Lung microvascular endothelial cell (primary cell): ENCODE measurements at regions not wholly inside any gene's neighbourhood (a gene's known extent, or its start where the extent isn't known, plus 50 kb on each side); places are given as distances from the start of the nearest gene placed in this dataset.
"Not testable (repeated sequence)": the region's sequence is repeated elsewhere in the genome, so short reads cannot be mapped to it uniquely, and the experiment has no call there.

ENCODE experiments used
- DNase-seq, 2 donors: peaks; one replicate each; pipeline versions ENCODE4 v3.0.0 to v3.0.0-alpha.2; 2010; ENCODE audit warnings: low read depth in 2 of 2

DNA sequence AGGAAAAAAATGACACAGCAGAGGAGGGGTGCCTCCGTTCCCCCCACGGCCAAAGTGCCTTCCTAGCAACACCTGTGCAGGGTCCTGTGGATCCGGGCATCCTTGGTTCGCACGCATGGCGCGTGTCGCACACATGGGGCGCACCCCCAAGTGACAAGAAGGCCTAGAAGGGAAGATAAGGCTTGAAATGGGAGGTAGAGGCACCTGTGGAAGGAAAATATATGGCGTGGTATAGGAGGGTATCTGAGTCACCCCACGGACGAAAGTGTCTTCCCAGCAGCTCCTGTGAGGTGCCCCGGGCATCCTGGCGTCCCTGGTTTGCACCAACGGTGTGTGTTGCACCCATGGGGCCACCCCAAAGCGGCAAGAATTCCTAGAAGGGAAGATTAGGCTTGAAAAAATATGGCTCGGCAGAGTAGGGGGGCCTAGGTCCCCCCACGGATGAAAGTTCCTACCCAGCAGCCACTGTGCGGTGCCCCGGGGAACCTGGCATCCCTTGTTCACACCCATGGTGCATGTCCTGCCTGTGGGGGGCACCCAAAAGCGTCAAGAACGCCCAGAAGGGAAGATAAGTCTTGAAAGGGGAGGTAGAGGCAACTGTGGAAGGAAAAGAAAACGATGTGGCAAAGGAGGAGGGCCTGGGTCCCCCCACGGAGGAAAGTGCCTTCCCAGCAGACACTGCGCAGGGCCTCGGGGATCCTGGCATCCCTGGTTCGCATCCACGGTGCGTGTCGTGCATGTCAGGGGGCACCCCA is 280.0 kb downstream of the ALG10 start:
- no peak for DNase-seq

- DNase-seq: no peak
Measured at GRCh38 chr12:34303091-34303870, 281.0 kb downstream of the ALG10 start.

DNA sequence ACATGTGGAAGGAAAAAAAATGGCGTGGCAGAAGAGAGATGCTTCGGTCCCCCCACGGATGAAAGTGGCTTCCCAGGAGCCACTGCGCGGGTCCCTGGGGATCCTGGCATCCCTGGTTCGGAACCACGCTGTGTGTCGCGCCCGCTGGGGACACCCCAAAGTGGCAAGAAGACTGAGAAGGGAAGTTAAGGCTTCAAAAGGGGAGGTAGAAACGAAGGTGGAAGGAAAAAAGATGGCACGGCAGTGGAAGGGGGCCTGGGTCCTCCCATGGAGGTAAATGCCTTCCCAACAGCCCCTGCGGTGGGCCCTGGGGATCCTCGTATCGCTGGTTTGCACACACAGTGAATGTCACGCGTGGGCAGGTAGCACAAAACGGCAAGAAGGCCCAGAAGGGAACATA is 281.7 kb downstream of the ALG10 start:
- DNase-seq: no peak

DNA sequence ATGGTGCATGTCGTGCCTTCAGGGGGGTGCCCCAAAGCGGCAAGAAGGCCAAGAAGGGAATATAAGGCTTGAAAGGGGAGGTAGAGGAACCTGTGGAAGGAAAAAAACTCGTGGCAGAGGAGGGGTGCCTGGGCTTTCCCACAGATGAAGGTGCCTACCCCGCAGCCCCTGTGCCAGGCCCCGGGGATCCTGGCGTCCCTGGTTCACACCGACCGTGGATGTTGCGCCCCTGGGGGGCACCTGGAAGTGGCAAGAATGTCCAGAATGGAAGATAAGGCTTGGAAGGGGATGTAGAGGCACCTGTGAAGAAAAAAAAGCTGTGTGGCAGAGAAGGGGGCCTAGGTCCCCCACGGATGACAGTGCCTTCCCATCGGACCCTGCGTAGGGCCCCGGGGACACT is 282.2 kb downstream of the ALG10 start:
- no peak for DNase-seq

DNA sequence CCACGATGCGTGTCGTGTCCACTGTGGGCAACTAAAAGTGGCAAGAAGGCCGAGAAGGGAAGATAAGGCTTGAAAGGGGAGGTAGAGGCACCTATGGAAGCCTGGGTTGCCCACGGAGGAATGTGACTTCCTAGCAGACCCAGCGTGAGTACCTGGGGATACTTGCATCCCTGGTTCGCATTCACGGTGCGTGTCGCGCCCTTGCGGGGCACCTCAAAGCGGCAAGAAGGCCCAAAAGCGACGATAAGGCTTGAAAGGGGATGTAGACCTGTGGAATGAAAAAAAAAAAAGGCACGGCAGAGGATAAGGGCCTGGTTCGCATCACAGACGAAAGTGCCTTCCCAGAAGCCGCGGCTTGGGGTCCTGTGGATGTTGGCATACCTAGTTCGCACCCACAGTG is 282.9 kb downstream of the ALG10 start:
- DNase-seq: no peak

GRCh38 chr12:34306133-34306830 is 284.0 kb downstream of the ALG10 start:
- DNase-seq: no peak

GRCh38 chr12:34309806-34310804 is 287.8 kb downstream of the ALG10 start:
- DNase-seq: not testable (repeated sequence)

GRCh38 chr12:34311337-34311736 is 289.0 kb downstream of the ALG10 start:
- DNase-seq: no peak

DNA sequence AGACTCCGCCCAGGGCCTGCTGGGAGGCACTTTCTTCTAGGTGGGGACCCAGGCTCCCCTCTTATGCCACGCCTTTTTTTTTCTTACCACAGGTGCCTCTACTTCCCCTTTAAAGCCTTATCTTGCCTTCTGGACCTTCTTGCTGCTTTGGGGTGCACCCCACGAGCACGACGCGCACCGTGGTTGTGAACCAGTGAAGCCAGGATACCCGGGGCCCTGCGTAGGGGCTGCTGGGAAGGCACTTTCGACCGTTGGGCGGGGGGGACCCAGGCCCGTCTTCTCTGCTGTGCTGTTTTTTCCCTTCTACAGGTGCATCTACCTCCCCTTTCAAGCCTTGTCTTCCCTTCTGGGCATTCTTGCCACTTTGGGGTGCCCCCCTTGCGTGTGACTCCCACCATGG is 305.4 kb downstream of the ALG10 start:
- DNase-seq: no peak

DNA sequence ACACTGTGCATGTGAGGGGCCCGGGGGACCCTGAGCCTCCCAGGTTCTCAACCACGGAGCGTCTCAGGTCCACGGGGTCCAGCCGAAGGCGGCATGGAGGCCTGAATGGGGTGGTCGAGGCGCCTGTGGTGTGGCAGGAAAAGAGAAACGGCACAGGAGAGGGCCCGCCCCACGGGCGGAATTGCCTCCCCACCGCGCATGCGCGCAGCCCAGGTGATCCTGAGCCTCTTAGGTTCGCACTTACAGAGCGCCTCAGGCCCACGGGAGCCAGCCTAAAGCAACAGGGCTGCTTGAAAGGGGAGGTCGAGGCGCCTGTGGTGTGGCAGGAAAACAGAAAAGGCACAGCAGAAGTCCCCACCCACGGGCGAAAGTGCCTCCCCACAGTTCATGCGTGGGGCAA is 311.0 kb downstream of the ALG10 start:
- DNase-seq: no peak

GRCh38 chr12:34334538-34334937 is 312.2 kb downstream of the ALG10 start:
- DNase-seq: no peak

DNA sequence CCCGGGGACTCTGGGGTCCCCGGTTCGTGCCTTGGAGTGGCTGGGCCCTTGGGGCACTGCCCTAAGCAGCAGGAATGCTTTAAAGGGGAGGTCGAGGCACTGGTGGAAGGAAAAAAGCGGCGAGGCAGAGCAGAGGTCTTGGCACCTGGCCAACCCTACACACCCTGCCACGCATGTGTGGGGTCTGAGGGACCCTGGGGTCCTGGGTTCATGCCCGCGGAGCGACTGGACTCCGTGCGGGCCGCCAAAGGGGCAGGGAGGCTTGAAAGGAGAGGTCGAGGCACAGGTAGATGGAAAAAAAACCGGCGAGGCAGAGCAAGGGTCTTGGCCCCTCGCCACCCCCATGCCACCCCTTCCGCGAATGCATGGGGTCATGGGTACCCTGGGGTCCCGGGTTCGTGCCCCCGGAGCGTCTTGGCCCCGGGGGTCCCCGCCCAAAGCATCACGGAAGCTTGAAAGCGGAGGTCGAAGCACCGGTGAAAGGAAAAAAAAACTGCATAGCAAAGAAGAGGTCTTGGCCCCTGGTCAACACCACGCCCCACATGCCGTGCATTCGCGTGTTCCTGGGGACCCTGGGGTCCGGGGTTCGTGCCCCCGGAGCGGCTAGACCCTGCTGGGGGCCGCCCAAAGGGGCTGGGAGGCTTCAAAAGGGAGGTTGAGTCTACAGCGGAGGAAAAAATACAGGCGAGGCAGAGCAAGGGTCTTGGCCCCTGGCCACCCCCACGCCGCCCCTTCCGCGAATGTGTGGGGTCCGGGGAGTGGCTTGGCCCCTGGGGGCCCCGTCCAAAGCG is 312.9 kb downstream of the ALG10 start:
- no peak for DNase-seq

- no peak for DNase-seq
Measured at GRCh38 chr12:34335819-34336262, 313.5 kb downstream of the ALG10 start.

DNA sequence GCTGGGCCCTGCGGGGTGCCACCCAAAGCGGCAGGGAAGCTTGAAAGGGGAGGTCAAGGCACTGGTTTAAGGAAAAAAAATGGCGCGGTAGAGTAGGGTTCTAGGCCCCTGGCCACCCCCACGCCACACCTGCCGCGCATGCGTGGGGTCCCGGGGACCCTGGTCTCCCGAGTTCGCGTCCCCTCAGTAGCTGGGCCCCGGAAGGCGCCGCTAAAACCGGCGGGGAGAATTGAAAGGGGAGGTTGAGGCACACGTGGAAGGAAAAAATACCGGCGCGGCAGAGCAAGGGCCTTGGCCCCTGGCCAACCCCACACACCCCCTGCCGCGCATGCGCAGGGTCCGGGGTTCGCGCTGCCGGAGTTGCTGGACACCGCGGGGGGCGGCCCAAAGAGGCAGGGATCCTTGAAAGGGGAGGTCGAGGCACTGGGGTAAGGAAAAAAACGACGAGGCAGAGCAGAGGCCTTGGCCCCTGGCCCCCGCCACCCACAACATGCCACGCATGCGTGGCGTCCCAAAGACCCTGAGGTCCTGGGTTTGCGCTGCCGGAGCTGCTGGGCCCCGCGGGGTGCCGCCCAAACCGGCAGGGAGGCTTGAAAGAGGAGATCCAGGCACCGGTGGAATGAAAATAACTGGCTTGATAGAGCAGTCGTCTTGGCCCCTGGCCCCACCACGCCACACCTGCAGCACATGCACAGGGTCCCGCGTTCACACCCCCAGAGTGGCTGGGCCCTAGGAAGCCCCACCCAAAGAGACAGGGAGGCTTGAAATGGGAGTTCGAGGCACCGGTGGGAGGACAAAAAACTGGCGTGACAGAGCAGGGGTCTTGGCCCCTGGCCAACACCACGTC is 314.5 kb downstream of the ALG10 start:
- no peak for DNase-seq

DNA sequence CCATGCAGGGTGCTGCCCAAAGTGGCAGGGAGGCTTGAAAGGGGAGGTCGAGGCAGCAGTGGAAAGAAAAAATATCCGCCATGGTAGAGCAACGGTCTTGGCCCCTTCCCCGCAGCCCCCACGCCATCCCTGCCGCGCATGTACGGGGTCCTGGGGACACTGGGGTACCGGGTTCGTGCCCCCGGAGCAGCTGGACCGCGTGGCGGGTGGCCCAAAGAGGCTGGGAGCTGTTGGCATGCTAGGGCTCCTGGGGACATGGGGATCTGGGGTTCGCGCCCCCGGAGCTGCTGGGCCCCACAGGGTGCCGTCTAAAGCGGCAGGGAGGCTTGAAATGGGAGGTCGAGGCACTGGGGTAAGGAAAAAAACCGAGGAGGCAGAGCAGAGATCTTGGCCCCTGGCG is 316.5 kb downstream of the ALG10 start:
- DNase-seq: no peak

GRCh38 chr12:34339922-34340321 is 317.6 kb downstream of the ALG10 start:
- DNase-seq: no peak

DNA sequence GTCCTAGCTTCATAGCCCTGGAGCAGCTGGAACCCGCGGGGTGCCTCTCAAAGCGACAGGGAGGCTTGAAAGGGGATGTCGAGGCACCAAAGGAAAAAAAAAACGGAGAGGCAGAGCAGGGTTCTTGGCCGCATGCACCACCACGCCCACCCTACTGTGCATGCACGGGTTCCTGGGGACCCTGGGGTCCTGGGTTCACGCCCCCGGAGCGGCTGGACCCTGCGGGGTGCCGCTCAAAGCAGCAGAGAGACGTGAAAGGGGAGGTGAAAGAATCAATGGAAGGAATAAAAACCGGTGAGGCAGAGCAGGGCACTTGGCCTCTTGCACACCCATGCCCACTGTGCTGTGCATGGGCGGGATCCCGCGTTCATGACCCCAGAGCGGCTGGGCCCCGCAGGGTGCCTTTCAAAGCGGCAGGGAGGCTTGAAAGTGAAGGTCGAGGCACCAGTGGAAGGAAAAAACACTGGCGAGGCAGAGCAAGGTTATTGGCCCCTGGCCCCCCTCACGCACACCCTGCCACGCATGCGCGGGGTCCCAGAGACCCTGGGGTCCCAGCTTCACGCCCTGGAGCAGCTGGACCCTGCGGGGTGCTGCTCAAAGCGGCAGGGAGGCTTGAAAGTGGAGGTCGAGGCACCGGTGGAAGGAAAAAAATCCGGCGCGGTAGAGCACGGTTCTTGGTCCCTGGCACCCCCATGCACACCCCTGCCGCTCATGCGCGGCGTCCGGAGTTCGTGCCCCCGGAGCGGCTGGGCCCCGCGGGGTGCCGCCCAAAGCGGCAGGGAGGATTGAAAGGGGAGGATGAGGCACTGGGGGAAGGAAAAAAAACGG is 318.5 kb downstream of the ALG10 start:
- DNase-seq: no peak

- no peak for DNase-seq
Measured at GRCh38 chr12:34341362-34341733, 319.1 kb downstream of the ALG10 start.

DNA sequence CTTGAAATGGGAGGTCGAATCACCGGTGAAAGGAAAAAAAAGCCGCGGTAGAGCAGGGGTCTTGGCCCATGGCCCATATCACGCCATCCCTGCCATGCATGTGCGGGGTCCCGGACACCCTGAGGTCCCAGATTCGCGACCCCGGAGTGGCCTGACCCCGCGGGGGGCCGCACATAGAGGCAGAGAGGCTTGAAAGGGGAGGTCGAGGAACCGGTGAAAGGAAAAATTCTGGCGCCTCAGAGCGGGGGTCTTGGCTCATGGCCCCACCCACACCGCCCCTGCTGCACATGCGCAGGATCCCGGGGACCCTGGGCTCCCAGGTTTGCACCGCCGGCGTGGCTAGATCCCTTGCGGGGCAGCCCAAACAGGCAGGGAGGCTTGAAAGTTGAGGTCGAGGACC is 319.8 kb downstream of the ALG10 start:
- no peak for DNase-seq
